Liver (tissue), 3 donors: ENCODE measurements at regions not wholly inside any gene's neighbourhood (a gene's known extent, or its start where the extent isn't known, plus 50 kb on each side); places are given as distances from the start of the nearest gene placed in this dataset.

Source experiments
- CTCF ChIP-seq: fragments of 150-350 bp; IDR thresholded peaks from 2 replicates; pipeline ENCODE4 v1.5.1; 2017; ENCODE audit warnings: improper control_type of control experiment, low read depth, low read length; ENCODE audit not compliant: missing input control
- GABPA ChIP-seq, 2 donors: IDR thresholded peaks in 1 of 2; conservative IDR thresholded peaks in 1 of 2; 2 replicates each; pipeline ENCODE4 v1.6.1; 2016; ENCODE audit warnings: antibody characterized with exemption in 2 of 2, mild to moderate bottlenecking in 1 of 2, moderate library complexity in 1 of 2
- JUND ChIP-seq, 2 donors: IDR thresholded peaks; 2 replicates each; pipeline ENCODE4 v1.6.1; 2016; ENCODE audit warnings: antibody characterized with exemption in 2 of 2
- NR2F2 ChIP-seq: IDR thresholded peaks from 2 replicates; pipeline ENCODE4 v1.6.1; 2016; ENCODE audit warnings: antibody characterized with exemption
- REST ChIP-seq: IDR thresholded peaks from 2 replicates; pipeline ENCODE4 v1.6.1; 2016; ENCODE audit warnings: antibody characterized with exemption, mild to moderate bottlenecking
- YY1 ChIP-seq: IDR thresholded peaks from 2 replicates; pipeline ENCODE4 v1.6.1; 2016; ENCODE audit warnings: antibody characterized with exemption, mild to moderate bottlenecking
- ZBTB33 ChIP-seq: IDR thresholded peaks from 2 replicates; pipeline ENCODE4 v1.6.1; 2016; ENCODE audit warnings: antibody characterized with exemption
- donor health status: healthy.
- donor health status: healthy.

GRCh38 chr2:21449881-21450280 lies 326.1 kb downstream of the TDRD15 start:
- TF ChIP-seq YY1 (no peak), CTCF (no peak), ZBTB33 (no peak), GABPA (IDR thresholded peaks at IDR 0.05 in 1 of 2, conservative IDR thresholded peaks at IDR 0.05 in 1 of 2) (no peak), REST (no peak), NR2F2 (no peak), JUND (IDR thresholded peaks at IDR 0.05) (no peak)
